Activated CD4-positive, alpha-beta memory T cell treated with anti-CD3 and anti-CD28 coated beads for 36 hours (primary cell): ENCODE measurements at regions not wholly inside any gene's neighbourhood (a gene's known extent, or its start where the extent isn't known, plus 50 kb on each side); places are given as distances from the start of the nearest gene placed in this dataset.

Source experiments
- CTCF ChIA-PET: fragments of 350-600 bp; sonication (Branson Sonifier 250); formaldehyde crosslinking; loops from one replicate; lab custom pipeline; 2021; ENCODE audit warnings: antibody characterized with exemption, inconsistent platforms; lab: Charles Lee
- POLR2A ChIA-PET: fragments of 350-600 bp; sonication (Branson Sonifier 250); formaldehyde crosslinking; loops from one replicate; lab custom pipeline; 2021; ENCODE audit warnings: antibody characterized with exemption; lab: Charles Lee
- DNase-seq: peaks from one replicate; pipeline ENCODE4 v3.0.0-alpha.2; 2020
- H3K27ac Mint-ChIP-seq: one replicate; pipeline ENCODE4 v1.8.0; 2021; ENCODE audit warnings: mixed read lengths
- H3K27me3 Mint-ChIP-seq: one replicate; pipeline ENCODE4 v1.8.0; 2021; ENCODE audit warnings: mixed read lengths
- H3K36me3 Mint-ChIP-seq: one replicate; pipeline ENCODE4 v1.8.0; 2021; ENCODE audit warnings: mixed read lengths
- H3K4me1 Mint-ChIP-seq: one replicate; pipeline ENCODE4 v1.8.0; 2021; ENCODE audit warnings: low read depth, mixed read lengths
- H3K4me3 Mint-ChIP-seq: one replicate; pipeline ENCODE4 v1.8.0; 2021; ENCODE audit warnings: mild to moderate bottlenecking, mixed read lengths
- H3K9me3 Mint-ChIP-seq: one replicate; pipeline ENCODE4 v1.8.0; 2021; ENCODE audit warnings: mixed read lengths
- intact Hi-C: fragments of 100-400 bp; cut with micrococcal nuclease; formaldehyde crosslinking; loops from one replicate; pipeline ENCODE4 v1.15.1; 2023

DNA sequence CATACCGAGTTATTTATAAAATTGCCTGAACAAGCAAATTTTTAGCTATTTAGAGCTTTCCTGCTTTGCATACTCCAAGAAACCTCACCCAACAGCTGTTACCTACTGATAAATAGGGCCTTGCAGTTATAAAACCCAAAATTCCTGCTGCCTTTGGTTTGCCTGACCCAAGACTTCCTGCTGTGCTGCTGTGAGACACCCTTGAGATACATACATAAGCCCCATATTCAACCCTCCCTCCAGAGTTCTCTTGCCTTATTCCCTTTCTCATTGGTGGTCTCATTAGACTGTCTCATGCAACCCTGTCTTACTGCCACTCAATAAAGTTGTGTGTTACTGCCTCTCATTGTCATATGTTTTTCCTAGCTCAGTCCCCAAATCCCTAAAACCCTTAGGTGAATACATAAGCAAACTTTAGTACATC is 677.6 kb downstream of the UQCRFS1 start:
- DNase-seq = no peak
- H3K4me3 Mint-ChIP-seq = no peak overlapping the region
- H3K36me3 Mint-ChIP-seq = no peaks in the 10 kb centered on the region
- no peak overlapping the region for H3K27ac Mint-ChIP-seq
- H3K4me1 Mint-ChIP-seq = no peaks in the 10 kb centered on the region
- H3K27me3 Mint-ChIP-seq = no peaks in the 10 kb centered on the region
- POLR2A ChIA-PET = no interaction called here
- CTCF ChIA-PET = no interaction called here
- intact Hi-C loops = no loop called here
- peaks cover 24% of the 10 kb centered on the region for H3K9me3 Mint-ChIP-seq

DNA sequence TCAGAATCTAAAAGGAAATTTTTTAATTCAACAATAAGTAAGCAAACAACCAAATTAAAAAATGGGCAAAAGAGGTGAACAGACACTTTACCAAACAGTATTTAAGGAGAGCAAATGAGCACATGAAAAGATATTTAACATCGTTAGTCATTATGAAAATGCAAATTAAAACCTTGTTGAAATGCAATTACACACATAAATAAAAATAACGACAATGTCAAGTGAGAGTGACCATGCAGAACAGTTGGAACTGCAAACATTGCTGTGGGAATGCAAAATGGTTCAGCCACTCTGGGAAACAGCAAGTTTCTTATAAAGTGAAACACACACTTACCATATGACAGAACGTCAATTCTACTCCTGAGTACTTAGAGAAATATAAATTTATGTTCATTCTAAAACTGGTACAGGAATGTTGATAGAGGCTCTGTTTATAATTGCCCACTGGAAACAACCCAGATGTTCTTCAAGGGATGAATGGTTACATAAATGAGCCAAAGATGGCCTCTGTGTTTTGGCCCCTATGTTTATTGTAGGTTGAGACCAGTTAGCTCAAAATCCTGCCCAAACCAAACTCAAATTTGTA is 678.1 kb downstream of the UQCRFS1 start:
- no peaks in the 10 kb centered on the region for H3K27me3 Mint-ChIP-seq
- no peak overlapping the region for H3K4me3 Mint-ChIP-seq
- H3K27ac Mint-ChIP-seq = no peak overlapping the region
- ChIA-PET CTCF (no interaction called here), POLR2A (no interaction called here)
- H3K36me3 Mint-ChIP-seq = no peaks in the 10 kb centered on the region
- H3K4me1 Mint-ChIP-seq = no peaks in the 10 kb centered on the region
- peaks cover 24% of the 10 kb centered on the region for H3K9me3 Mint-ChIP-seq
- DNase-seq = no peak
- intact Hi-C loops = no loop called here

DNA sequence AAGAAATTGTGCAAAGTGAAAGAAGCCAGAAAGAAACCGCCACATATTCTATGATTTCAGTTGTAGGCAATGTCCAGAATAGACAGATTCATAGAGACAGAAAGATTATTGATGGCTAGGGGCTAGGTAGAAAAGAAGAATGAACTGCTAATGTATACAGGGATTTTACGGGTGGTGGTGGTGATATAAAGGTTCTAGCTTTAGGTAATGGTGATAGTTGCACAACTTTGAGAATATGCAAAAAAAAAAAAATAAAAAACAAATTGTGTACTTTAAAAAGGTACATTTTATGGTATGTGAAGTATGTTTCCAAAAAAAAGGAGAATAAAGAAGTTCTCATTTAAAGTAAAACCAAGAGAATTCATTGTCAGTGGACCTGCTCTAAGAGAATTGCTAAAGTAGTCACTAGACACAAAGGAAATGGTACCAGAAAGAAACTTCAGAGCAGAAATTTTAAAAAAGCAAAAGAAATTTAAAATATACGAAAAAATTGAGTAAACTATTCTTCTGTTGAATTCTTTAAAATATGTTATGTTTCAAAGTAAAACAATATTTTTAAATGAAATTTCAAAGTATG is 680.1 kb downstream of the UQCRFS1 start:
- H3K27ac Mint-ChIP-seq = no peak overlapping the region
- no peak for DNase-seq
- no peak overlapping the region for H3K4me3 Mint-ChIP-seq
- ChIA-PET CTCF (no interaction called here), POLR2A (no interaction called here)
- intact Hi-C loops = no loop called here
- H3K36me3 Mint-ChIP-seq = no peaks in the 10 kb centered on the region
- H3K27me3 Mint-ChIP-seq = no peaks in the 10 kb centered on the region
- H3K9me3 Mint-ChIP-seq = peaks cover 19% of the 10 kb centered on the region
- no peaks in the 10 kb centered on the region for H3K4me1 Mint-ChIP-seq

DNA sequence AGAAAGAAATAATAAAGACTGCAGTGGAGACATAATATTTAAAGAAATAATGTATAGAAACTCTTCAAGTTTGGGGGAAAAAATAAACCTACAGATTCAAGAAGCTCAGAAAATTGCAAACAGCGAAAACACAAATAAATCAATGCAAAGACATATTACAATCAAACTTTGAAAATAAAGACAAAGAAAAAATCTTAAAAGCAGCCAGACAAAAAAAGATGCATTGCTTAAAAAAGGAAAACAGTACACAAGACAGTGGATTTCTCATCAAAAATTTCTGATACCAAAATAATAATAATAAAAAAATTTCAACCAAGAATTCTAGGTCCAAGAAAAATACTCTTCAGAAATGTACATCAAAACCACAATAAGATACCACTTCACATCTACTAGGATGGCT is 681.0 kb downstream of the UQCRFS1 start:
- ChIA-PET CTCF (no interaction called here), POLR2A (no interaction called here)
- no peaks in the 10 kb centered on the region for H3K4me1 Mint-ChIP-seq
- H3K4me3 Mint-ChIP-seq = no peak overlapping the region
- DNase-seq = no peak
- H3K27ac Mint-ChIP-seq = no peak overlapping the region
- no peaks in the 10 kb centered on the region for H3K27me3 Mint-ChIP-seq
- intact Hi-C loops = no loop called here
- H3K36me3 Mint-ChIP-seq = no peaks in the 10 kb centered on the region
- peaks cover 13% of the 10 kb centered on the region for H3K9me3 Mint-ChIP-seq

DNA sequence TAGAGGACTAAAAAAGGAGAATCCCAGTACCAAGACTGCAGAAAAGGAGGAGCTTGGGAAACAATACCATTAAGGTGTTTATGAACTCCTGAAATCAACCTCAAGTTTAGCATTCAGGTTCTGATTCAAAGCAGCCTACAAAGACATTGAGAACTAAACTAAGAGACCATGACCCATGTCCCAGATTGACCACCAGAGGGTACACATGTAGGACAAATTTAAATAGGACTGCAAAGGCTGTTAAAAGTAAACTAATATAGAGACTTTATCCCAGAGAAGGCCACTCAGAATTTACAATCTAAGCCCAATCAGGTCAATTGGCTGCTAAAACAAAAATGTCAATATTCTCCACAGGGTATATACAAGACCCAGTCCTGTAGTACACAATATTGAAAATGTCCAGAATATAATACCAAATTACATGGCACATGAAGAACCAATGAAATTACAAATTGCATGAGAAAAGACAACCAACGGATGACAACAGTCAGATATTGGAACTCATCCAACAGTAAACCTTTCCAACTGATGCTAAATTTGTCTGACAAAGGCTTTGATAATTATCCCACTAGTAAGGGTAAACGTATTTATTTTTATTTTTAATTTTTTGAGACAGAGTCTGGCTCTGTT is 682.4 kb downstream of the UQCRFS1 start:
- CTCF ChIA-PET = no interaction called here
- no peaks in the 10 kb centered on the region for H3K4me1 Mint-ChIP-seq
- POLR2A ChIA-PET = no interaction called here
- peaks cover 8% of the 10 kb centered on the region for H3K9me3 Mint-ChIP-seq
- DNase-seq = no peak
- H3K36me3 Mint-ChIP-seq = no peaks in the 10 kb centered on the region
- no peaks in the 10 kb centered on the region for H3K27me3 Mint-ChIP-seq
- H3K4me3 Mint-ChIP-seq = no peak overlapping the region
- intact Hi-C loops = no loop called here
- H3K27ac Mint-ChIP-seq = no peak overlapping the region

DNA sequence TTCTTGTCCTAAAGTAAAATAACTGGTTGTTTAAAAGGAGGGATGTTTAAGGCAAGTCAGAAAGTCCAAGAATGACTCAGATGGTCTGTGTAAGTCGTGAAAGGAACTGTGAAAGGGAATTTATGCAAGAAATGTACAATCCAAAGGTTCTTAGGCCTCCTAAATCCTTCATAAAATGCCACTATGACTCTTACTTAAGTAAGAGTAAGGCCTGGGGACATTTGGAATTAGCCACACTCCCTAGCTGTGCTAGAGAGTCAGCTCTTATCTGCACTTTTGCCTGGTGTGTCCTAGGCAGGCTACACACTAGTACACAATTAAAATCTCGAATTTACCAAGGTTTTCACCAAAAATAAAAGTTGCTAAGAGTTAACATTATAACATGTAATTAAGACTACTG is 686.9 kb downstream of the UQCRFS1 start:
- intact Hi-C loops = no loop called here
- H3K27ac Mint-ChIP-seq = no peak overlapping the region
- no peaks in the 10 kb centered on the region for H3K27me3 Mint-ChIP-seq
- no peaks in the 10 kb centered on the region for H3K36me3 Mint-ChIP-seq
- no peaks in the 10 kb centered on the region for H3K4me1 Mint-ChIP-seq
- ChIA-PET CTCF (no interaction called here), POLR2A (no interaction called here)
- H3K9me3 Mint-ChIP-seq = no peaks in the 10 kb centered on the region
- no peak overlapping the region for H3K4me3 Mint-ChIP-seq
- no peak for DNase-seq

DNA sequence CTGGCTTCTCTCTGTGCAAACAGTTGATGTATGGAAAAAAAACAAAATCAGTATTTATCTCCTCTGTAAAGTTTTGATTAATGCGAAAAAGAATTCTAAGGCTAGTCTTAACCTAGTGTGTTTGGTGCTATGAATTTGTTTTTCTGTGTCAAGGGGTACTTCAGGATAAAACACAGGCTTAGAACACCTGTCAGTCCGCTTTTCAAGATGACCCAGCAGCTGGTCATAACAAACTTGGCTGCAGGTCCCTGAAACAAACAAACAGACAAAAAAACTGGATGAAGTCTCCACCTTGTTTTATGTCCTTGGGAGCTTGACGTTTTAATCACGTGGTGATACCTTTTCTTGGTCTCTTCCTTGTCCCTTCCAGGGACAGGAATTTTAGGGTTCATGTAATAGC is 689.3 kb downstream of the UQCRFS1 start:
- Mint-ChIP-seq H3K9me3 (no peaks in the 10 kb centered on the region), H3K36me3 (no peaks in the 10 kb centered on the region), H3K4me3 (no peak overlapping the region), H3K27ac (no peak overlapping the region), H3K27me3 (no peaks in the 10 kb centered on the region), H3K4me1 (no peaks in the 10 kb centered on the region)
- intact Hi-C loops = no loop called here
- no peak for DNase-seq
- ChIA-PET POLR2A (no interaction called here), CTCF (no interaction called here)

DNA sequence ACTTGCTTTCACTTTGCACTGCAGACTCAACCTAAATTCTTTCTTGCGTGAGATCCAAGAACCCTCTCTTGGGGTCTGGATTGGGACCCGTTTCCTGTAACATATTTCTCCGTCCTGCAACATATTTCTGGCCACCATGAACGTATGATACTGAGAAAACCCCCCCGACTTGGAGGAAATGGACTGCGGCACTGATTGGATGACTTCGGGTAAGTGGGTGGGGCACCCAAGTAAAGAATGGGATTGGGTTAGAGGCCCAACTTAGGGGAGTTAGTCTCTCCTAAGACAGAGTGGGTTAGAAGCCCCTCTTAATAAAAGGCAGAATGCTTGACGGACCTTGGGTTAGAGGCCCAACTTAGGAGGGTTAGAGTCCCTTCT is 690.4 kb downstream of the UQCRFS1 start:
- Mint-ChIP-seq H3K27me3 (no peaks in the 10 kb centered on the region), H3K9me3 (no peaks in the 10 kb centered on the region), H3K27ac (no peak overlapping the region), H3K36me3 (no peaks in the 10 kb centered on the region), H3K4me1 (no peaks in the 10 kb centered on the region), H3K4me3 (no peak overlapping the region)
- CTCF ChIA-PET = no interaction called here
- intact Hi-C loops = no loop called here
- DNase-seq = no peak
- POLR2A ChIA-PET = no interaction called here

DNA sequence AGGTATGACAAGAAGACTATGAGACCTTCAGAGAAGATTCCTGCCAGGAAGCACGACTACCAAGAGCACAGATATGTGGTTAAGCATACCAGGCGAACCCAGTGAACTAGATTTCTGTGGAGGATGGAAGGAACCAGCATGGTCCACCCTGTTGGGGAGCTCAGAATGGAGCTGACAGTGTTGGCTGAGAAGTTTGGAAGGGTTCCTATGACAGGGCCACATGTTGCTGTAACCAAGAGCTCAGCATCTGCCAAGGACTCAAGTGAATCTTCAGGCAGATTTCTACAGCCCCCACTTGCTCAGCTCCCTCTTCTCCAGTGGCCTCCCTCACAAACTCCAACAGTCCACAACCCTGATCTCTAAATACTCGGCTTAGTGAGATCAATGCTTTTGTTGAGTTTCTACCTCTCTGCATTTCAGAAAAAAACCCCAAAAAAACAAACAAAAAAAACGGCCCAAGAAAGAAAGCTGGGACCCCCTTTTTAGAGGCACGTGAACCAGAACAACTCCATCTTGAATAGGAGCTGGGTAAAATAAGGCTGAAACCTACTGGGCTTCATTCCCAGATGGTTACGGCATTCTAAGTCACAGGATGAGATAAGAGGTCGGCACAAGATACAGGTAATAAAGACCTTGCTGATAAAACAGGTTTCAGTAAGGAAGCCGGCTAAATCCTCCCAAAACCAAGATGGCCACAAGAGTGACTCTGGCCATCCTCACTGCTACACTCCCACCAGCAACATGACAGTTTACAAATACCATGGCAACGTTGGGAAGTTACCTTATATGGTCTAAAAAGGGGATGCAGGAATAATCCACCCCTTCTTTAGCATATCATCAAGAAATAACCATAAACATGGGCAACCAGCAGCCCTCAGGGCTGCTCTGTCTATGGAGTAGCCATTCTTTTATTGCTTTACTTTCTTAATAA is 691.1 kb downstream of the UQCRFS1 start:
- ChIA-PET POLR2A (no interaction called here), CTCF (no interaction called here)
- no peaks in the 10 kb centered on the region for H3K27me3 Mint-ChIP-seq
- H3K9me3 Mint-ChIP-seq = no peaks in the 10 kb centered on the region
- DNase-seq = no peak
- H3K27ac Mint-ChIP-seq = no peak overlapping the region
- no peaks in the 10 kb centered on the region for H3K36me3 Mint-ChIP-seq
- intact Hi-C loops = no loop called here
- H3K4me1 Mint-ChIP-seq = no peaks in the 10 kb centered on the region
- no peak overlapping the region for H3K4me3 Mint-ChIP-seq

DNA sequence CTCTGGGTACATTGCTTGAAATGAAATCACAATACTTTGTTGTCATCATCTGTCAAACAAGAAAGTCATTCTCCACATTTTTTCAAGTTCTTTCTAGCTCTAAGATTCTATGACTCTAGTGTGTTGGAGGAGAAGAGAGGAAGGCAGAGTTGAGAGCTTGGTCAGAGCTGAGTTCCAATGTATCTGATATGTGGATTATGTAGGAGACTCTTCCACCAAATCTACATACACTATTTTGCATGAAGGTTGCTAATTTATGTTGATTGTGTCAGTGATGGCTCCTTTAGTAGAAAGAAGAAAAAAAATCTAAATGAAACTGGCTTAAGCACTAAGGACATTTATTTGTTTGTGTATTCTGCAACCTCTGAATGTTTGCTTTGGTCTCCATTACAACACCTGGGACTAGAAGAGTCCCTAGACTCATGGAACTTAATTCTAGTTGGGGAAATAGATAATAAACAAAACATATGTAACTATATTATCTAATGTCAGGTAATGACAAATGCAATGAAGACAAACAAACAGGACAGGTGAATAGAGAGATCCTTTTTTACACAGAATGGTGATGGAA is 691.9 kb downstream of the UQCRFS1 start:
- Mint-ChIP-seq H3K27me3 (no peaks in the 10 kb centered on the region), H3K4me1 (no peaks in the 10 kb centered on the region), H3K27ac (no peak overlapping the region), H3K4me3 (no peak overlapping the region), H3K9me3 (no peaks in the 10 kb centered on the region), H3K36me3 (no peaks in the 10 kb centered on the region)
- ChIA-PET POLR2A (no interaction called here), CTCF (no interaction called here)
- DNase-seq = no peak
- intact Hi-C loops = no loop called here

DNA sequence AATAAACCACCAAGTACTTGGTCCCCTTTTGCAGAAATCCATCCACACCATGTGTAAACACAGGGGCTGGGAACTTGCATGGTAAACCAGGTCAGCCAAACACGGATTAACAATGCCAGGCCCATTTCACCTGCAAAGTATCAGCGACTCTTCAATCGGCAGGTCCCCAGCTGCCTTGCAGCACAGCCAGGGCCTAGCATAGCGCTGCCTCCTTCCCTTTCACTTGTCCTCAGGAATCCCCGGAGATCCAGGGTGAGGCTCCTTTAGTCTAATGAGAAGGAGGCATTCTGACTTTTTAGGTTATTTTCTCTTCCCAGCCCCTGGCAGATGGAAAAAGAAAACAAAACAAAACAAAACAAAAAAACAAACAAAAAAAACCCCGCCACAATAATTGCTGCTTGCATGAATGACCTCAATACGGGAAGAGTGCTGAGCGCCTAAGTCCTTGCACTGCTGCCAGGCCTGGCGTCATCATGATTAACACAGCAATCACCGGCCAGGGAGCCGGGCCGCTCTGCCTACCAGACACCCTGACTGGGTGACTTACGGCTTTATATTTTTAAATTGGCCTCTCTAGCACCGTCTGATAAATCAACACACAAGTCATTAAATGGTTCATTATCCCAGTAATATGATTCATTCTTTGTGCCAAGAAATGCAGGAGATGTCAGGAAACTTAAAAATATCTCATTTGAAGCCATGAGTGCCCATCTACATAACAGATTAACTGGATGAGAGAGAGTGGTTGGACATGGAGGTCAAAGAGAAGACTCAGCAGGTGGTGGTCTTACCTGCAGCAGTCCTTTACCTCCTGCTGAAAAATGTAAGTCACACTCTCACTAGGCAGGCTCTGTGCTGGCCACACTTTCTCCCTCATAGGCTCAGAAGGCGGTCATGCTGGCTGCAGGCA is 692.7 kb downstream of the UQCRFS1 start:
- H3K27ac Mint-ChIP-seq = no peak overlapping the region
- intact Hi-C loops = no loop called here
- no peaks in the 10 kb centered on the region for H3K4me1 Mint-ChIP-seq
- no peaks in the 10 kb centered on the region for H3K36me3 Mint-ChIP-seq
- no peaks in the 10 kb centered on the region for H3K9me3 Mint-ChIP-seq
- DNase-seq = no peak
- POLR2A ChIA-PET = no interaction called here
- H3K4me3 Mint-ChIP-seq = no peak overlapping the region
- CTCF ChIA-PET = no interaction called here
- H3K27me3 Mint-ChIP-seq = no peaks in the 10 kb centered on the region
